C4-2B (cell line): ENCODE measurements at regions not wholly inside any gene's neighbourhood (a gene's known extent, or its start where the extent isn't known, plus 50 kb on each side); places are given as distances from the start of the nearest gene placed in this dataset.

Experiments
- H3K27ac ChIP-seq: fragments of 450-650 bp; 2 replicates; pipeline ENCODE4 v1.5.1; 2017
- CTCF ChIP-seq: fragments of 450-650 bp; conservative IDR thresholded peaks from 2 replicates; pipeline ENCODE4 v1.5.1; 2017; ENCODE audit warnings: mild to moderate bottlenecking
- ZFX ChIP-seq: fragments of 450-650 bp; IDR thresholded peaks from 2 replicates; pipeline ENCODE4 v1.6.1; 2017

- TF ChIP-seq ZFX, result no peak
- no peak for TF ChIP-seq CTCF
- no peak overlapping the region for H3K27ac ChIP-seq
Measured at GRCh38 chrX:40383969-40384368, 196.8 kb upstream of the ATP6AP2 start.

- TF ChIP-seq CTCF (no peak), ZFX (no peak)
- H3K27ac ChIP-seq, result no peak overlapping the region
Measured at GRCh38 chrX:40383360-40383759, 197.4 kb upstream of the ATP6AP2 start.

GRCh38 chrX:40380655-40381488 lies 199.9 kb upstream of the ATP6AP2 start:
- TF ChIP-seq ZFX, result no peak
- no peak for TF ChIP-seq CTCF
- H3K27ac ChIP-seq, result no peak overlapping the region

- TF ChIP-seq ZFX (no peak), CTCF (no peak)
- H3K27ac ChIP-seq, result no peak overlapping the region
Measured at GRCh38 chrX:40377684-40378083, 203.1 kb upstream of the ATP6AP2 start.

- TF ChIP-seq ZFX (no peak), CTCF (no peak)
Measured at GRCh38 chrX:40374486-40374885, 206.3 kb upstream of the ATP6AP2 start.

GRCh38 chrX:40373641-40374040 lies 207.1 kb upstream of the ATP6AP2 start:
- no peak for TF ChIP-seq ZFX
- TF ChIP-seq CTCF, result no peak
- H3K27ac ChIP-seq, result no peak overlapping the region

More at GRCh38 chrX:40374486-40374885, 206.3 kb upstream of the ATP6AP2 start:
- no peak overlapping the region for H3K27ac ChIP-seq

- no peak for TF ChIP-seq ZFX
- no peak for TF ChIP-seq CTCF
- no peak overlapping the region for H3K27ac ChIP-seq
Measured at GRCh38 chrX:40373025-40373424, 207.7 kb upstream of the ATP6AP2 start.
